GM12864 (cell line): ENCODE measurements at regions not wholly inside any gene's neighbourhood (a gene's known extent, or its start where the extent isn't known, plus 50 kb on each side); places are given as distances from the start of the nearest gene placed in this dataset.
"Not testable (repeated sequence)": the region's sequence is repeated elsewhere in the genome, so short reads cannot be mapped to it uniquely, and the experiment has no call there.

Experiments
- DNase-seq: peaks from one replicate; pipeline ENCODE4 v3.0.0-alpha.2; 2011; ENCODE audit warnings: low read depth
- H3K4me3 ChIP-seq: 2 replicates; pipeline ENCODE4 v1.5.1; 2011; ENCODE audit warnings: mild to moderate bottlenecking, low read depth, low read length, control low read depth
- CTCF ChIP-seq: IDR thresholded peaks from 2 replicates; pipeline ENCODE4 v1.5.1; 2011; ENCODE audit warnings: low read depth, mild to moderate bottlenecking, moderate library complexity, low read length, control low read depth, inconsistent platforms; ENCODE audit errors: missing control alignments

- no peak for DNase-seq
- H3K4me3 ChIP-seq: no peak overlapping the region
- TF ChIP-seq CTCF: no peak
These were observed 322.6 kb downstream of the MEX3B start for GRCh38 chr15:81723113-81723651.

GRCh38 chr15:81716468-81716867, 329.4 kb downstream of the MEX3B start:
- not testable (repeated sequence) for DNase-seq, H3K4me3 ChIP-seq

GRCh38 chr15:81710328-81710727, 335.5 kb downstream of the MEX3B start:
- no peak for TF ChIP-seq CTCF
- no peak for DNase-seq
- no peak overlapping the region for H3K4me3 ChIP-seq

GRCh38 chr15:81706816-81707346, 332.9 kb upstream of the TMC3 start:
- DNase-seq, H3K4me3 ChIP-seq: not testable (repeated sequence)

- DNase-seq, H3K4me3 ChIP-seq: not testable (repeated sequence)
These were observed 331.7 kb upstream of the TMC3 start for GRCh38 chr15:81705727-81706126.

GRCh38 chr15:81686021-81686420, 312.0 kb upstream of the TMC3 start:
- TF ChIP-seq CTCF: no peak
- no peak for DNase-seq
- no peak overlapping the region for H3K4me3 ChIP-seq

GRCh38 chr15:81685237-81685636, 311.2 kb upstream of the TMC3 start:
- DNase-seq: no peak
- TF ChIP-seq CTCF: no peak
- no peak overlapping the region for H3K4me3 ChIP-seq

GRCh38 chr15:81680829-81681228, 306.8 kb upstream of the TMC3 start:
- no peak for DNase-seq
- no peak overlapping the region for H3K4me3 ChIP-seq
- TF ChIP-seq CTCF: no peak

- H3K4me3 ChIP-seq: no peak overlapping the region
- DNase-seq: peak; percentile 3
- TF ChIP-seq CTCF: no peak
These were observed 292.8 kb upstream of the TMC3 start for GRCh38 chr15:81666839-81667238.
